Endothelial cell (in vitro differentiated cells): ENCODE measurements at regions not wholly inside any gene's neighbourhood (a gene's known extent, or its start where the extent isn't known, plus 50 kb on each side); places are given as distances from the start of the nearest gene placed in this dataset.

Experiments
- DNase-seq: peaks from one replicate; pipeline ENCODE4 v3.0.0; 2021; ENCODE audit warnings: low spot score
- H3K27ac Mint-ChIP-seq: one replicate; pipeline ENCODE4 v1.8.0; 2021; ENCODE audit warnings: mixed read lengths, inconsistent platforms; ENCODE audit not compliant: unreplicated experiment
- H3K27me3 Mint-ChIP-seq: one replicate; pipeline ENCODE4 v1.8.0; 2021; ENCODE audit warnings: mild to moderate bottlenecking, moderate library complexity, mixed read lengths, inconsistent platforms; ENCODE audit not compliant: unreplicated experiment
- H3K36me3 Mint-ChIP-seq: one replicate; pipeline ENCODE4 v1.8.0; 2021; ENCODE audit warnings: mild to moderate bottlenecking, low read depth, mixed read lengths, inconsistent platforms; ENCODE audit not compliant: unreplicated experiment
- H3K4me1 Mint-ChIP-seq: one replicate; pipeline ENCODE4 v1.8.0; 2021; ENCODE audit warnings: mild to moderate bottlenecking, mixed read lengths, inconsistent platforms; ENCODE audit not compliant: unreplicated experiment
- H3K4me3 Mint-ChIP-seq: one replicate; pipeline ENCODE4 v1.8.0; 2021; ENCODE audit warnings: mild to moderate bottlenecking, mixed read lengths, inconsistent platforms; ENCODE audit not compliant: unreplicated experiment
- H3K9me3 Mint-ChIP-seq: one replicate; pipeline ENCODE4 v1.8.0; 2021; ENCODE audit warnings: mixed read lengths, inconsistent platforms; ENCODE audit not compliant: unreplicated experiment
- TF ChIP-seq, protein P1 (sequence below): fragments of 200-600 bp; sonication (generic); IDR thresholded peaks from one replicate; pipeline ENCODE4 v1.5.0; 2021; ENCODE audit warnings: antibody characterized with exemption; ENCODE audit not compliant: unreplicated experiment

DNA sequence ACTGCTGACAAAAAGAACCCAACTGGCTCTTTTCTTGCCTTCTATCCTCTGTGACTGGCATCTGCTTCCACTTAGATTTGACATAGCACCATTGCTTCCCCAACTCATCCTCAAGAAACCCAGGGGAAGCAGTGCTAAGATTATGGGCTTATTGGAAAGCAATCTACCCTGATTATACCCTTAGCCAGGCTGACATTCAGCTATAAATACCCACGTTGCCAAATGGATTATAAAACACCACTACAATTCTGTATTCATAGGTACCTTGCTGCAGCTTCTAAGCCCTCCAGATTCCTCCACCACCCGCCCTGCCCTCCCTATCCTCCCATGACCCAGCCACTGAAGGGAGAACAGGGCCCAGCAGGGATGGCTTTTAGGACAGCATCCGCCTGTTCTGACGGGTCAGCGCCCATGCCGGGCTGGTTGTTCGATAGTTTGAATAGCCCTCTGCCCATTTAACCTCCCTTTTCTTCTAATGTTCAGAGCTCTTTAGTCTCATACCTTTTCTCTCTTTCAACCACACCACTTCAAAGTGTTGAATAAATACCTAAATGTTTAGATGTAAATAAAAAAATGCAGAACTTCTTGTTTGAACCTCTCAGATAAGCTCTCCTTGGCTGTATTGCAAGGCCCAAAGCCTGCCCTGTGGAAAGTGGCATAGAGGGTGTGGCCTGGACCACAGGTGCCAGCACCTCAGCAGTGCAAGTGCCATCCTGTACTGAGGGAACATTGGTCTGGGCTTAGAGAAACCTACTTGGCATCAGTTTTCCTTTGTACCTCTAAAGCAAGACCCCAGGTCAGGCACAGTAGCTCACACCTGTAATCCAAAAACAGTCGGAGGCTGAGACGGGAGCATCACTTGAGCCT, 86.6 kb upstream of the RGPD5 start:
- H3K4me1 Mint-ChIP-seq, result peaks cover 2% of the 10 kb centered on the region
- H3K27ac Mint-ChIP-seq, result no peak overlapping the region
- H3K9me3 Mint-ChIP-seq, result no peaks in the 10 kb centered on the region
- TF ChIP-seq, protein P1, sequence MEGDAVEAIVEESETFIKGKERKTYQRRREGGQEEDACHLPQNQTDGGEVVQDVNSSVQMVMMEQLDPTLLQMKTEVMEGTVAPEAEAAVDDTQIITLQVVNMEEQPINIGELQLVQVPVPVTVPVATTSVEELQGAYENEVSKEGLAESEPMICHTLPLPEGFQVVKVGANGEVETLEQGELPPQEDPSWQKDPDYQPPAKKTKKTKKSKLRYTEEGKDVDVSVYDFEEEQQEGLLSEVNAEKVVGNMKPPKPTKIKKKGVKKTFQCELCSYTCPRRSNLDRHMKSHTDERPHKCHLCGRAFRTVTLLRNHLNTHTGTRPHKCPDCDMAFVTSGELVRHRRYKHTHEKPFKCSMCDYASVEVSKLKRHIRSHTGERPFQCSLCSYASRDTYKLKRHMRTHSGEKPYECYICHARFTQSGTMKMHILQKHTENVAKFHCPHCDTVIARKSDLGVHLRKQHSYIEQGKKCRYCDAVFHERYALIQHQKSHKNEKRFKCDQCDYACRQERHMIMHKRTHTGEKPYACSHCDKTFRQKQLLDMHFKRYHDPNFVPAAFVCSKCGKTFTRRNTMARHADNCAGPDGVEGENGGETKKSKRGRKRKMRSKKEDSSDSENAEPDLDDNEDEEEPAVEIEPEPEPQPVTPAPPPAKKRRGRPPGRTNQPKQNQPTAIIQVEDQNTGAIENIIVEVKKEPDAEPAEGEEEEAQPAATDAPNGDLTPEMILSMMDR, result no peak
- H3K27me3 Mint-ChIP-seq, result peaks cover 3% of the 10 kb centered on the region
- H3K36me3 Mint-ChIP-seq, result no peaks in the 10 kb centered on the region
- no peak for DNase-seq
- no peak overlapping the region for H3K4me3 Mint-ChIP-seq

DNA sequence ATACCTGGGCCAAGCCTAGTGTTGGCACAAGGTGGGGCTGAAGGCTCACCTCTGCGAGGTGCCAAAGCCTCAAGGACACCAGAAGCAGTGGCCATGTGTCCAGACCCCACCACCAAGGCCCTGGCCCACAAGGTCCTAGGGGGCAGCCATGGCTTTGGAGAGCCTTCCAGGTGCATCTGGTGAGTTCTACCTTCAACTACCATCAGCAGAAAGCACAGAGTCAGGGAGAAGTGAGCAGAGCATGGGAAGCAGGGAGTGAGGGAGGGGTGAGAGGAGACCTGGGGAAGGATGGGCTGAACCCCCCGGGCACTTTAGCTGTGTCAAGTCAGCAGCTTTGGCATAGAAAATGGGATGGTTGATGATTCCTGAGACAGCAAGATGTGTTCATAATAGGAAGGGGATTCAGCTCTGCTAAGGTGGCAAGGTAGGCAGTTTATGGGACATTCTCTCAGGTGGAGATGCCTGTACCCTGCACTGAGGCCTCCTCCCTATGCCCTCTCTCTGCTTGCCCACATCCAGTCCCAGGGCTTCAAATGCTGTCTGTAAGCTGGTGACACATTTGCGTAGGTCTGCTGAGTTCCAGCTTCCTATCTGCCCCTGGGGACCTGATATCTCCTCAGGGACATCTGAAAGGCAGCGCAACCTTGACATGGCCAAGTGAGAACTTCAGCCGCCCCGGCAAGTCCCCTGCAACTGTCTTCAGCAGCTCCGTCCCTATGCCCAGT, 83.4 kb upstream of the RGPD5 start:
- peaks cover 3% of the 10 kb centered on the region for H3K27me3 Mint-ChIP-seq
- no peaks in the 10 kb centered on the region for H3K36me3 Mint-ChIP-seq
- H3K4me3 Mint-ChIP-seq, result no peak overlapping the region
- TF ChIP-seq, protein P1, result no peak
- H3K9me3 Mint-ChIP-seq, result no peaks in the 10 kb centered on the region
- no peak for DNase-seq
- no peak overlapping the region for H3K27ac Mint-ChIP-seq
- no peaks in the 10 kb centered on the region for H3K4me1 Mint-ChIP-seq

DNA sequence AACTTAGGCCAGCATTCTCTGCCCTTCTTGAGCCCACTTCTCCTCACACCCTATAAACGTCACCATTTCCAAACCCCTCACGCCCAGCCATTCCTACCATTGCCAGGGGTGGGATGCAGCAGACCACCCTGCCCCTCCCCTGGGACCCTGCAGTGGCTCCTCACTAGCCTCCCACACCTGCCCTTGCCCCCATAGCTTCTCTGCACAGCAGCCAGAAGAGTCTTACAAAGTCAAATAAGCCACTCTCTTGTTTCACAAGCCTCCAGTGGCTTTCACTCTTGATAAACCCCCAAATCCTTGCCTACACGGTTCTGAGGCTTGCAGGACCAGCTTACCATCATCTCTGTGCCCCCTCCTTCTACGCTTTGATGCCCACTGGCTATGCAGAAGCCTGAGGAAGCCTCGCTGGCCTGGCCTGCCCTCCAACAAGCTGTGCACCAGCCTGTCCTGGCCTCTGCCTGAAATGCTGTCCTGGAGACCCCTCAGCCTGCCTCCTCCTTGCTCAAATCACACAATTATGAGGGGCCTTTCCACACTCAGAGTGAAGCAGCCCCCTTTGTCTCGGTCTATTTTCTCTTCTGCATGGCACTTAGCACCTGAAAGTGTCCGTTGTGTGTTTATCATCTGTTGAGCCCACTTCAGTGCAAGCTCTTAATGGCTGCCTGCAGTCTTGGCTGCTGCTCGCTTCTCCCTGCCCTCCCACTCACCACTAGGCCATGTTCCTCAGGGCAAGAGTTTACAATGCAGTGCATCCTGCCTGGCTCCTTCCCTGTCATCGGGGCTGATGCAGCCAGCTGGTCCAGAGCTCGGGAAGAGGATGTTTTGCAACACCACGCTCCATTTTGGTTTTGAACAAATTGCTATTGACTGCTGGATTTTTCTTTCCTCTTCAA, 82.6 kb upstream of the RGPD5 start:
- H3K36me3 Mint-ChIP-seq, result no peaks in the 10 kb centered on the region
- no peak for DNase-seq
- H3K4me1 Mint-ChIP-seq, result no peaks in the 10 kb centered on the region
- no peaks in the 10 kb centered on the region for H3K9me3 Mint-ChIP-seq
- no peak overlapping the region for H3K4me3 Mint-ChIP-seq
- TF ChIP-seq, protein P1, result no peak
- no peak overlapping the region for H3K27ac Mint-ChIP-seq
- H3K27me3 Mint-ChIP-seq, result peaks cover 3% of the 10 kb centered on the region

DNA sequence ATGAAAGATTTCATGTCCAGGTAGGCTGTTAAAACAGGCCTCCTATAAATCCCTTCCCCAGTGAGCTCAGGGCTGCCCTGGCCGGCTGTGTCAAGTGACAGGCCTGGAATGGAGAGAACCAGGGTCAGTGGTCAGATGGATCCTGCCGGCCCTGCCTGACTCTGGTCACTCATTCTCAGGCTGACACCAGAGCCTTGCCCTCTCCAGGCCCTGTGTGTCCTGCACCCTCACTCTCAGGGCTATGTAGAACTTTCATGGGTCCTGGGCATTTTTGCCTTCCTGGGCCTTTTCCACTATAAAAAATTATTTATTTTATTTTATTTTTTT, 82.0 kb upstream of the RGPD5 start:
- TF ChIP-seq, protein P1, result no peak
- peaks cover 3% of the 10 kb centered on the region for H3K27me3 Mint-ChIP-seq
- H3K9me3 Mint-ChIP-seq, result no peaks in the 10 kb centered on the region
- no peak overlapping the region for H3K27ac Mint-ChIP-seq
- no peak overlapping the region for H3K4me3 Mint-ChIP-seq
- no peak for DNase-seq
- H3K36me3 Mint-ChIP-seq, result no peaks in the 10 kb centered on the region
- H3K4me1 Mint-ChIP-seq, result no peaks in the 10 kb centered on the region
